Astrocyte of the spinal cord (primary cell): ENCODE measurements at regions not wholly inside any gene's neighbourhood (a gene's known extent, or its start where the extent isn't known, plus 50 kb on each side); places are given as distances from the start of the nearest gene placed in this dataset.

ENCODE experiments used
- DNase-seq: peaks from one replicate; pipeline ENCODE4 v3.0.0; 2011; ENCODE audit warnings: low read depth, low spot score
- H3K4me3 ChIP-seq: 2 replicates; pipeline ENCODE4 v1.5.1; 2011; ENCODE audit warnings: low read depth, mild to moderate bottlenecking, low read length, moderate library complexity
- CTCF ChIP-seq: IDR thresholded peaks from 2 replicates; pipeline ENCODE4 v1.5.1; 2012; ENCODE audit warnings: low read depth, mild to moderate bottlenecking, low read length, inconsistent platforms
- in situ Hi-C: cut with HindIII; loops from 2 replicates; pipeline ENCODE4 v1.10.0; 2017; ENCODE audit warnings: low sequenced_read_pairs

GRCh38 chr7:91656541-91657482 is 223.7 kb downstream of the MTERF1 start:
- DNase-seq = peak; percentile 25
- no peak for TF ChIP-seq CTCF
- H3K4me3 ChIP-seq = no peak overlapping the region
- in situ Hi-C loops = no loop called here

GRCh38 chr7:91657483-91658071 is 222.9 kb downstream of the MTERF1 start:
- in situ Hi-C loops = no loop called here
- no peak for TF ChIP-seq CTCF
- no peak overlapping the region for H3K4me3 ChIP-seq
- peak; percentile 59 for DNase-seq

GRCh38 chr7:91659096-91659495 is 221.4 kb downstream of the MTERF1 start:
- H3K4me3 ChIP-seq = no peak overlapping the region
- DNase-seq = no peak
- TF ChIP-seq CTCF = no peak
- in situ Hi-C loops = no loop called here

DNA sequence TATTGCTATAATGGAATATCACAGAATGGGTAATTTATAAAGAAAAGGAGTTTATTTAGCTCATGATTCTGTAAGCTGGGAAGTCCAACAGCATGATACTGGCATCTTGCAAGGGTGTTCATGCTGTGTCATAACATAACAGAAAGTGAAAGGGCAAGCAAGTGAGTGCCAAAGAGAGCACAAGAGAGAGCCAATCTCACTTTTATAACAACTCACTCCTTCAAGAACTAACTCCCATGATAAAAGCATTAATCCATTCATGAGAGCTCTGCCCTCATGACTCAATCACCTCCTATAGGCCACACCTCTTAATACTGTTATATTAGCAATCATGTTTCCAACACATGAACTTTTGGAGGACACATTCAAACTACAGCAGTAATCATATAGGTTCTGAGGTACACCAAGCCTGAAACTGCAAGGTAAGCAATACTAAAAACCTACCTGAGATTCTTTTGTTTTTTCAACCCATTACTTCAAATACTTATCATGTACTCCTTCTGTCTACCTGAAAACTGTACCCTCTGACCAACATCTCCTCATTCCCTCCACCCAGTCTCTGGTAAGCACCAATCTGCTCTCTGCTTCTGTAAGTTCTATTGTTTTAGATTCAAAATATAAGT is 219.7 kb downstream of the MTERF1 start:
- H3K4me3 ChIP-seq = no peak overlapping the region
- no peak for DNase-seq
- no peak for TF ChIP-seq CTCF
- in situ Hi-C loops = no loop called here

DNA sequence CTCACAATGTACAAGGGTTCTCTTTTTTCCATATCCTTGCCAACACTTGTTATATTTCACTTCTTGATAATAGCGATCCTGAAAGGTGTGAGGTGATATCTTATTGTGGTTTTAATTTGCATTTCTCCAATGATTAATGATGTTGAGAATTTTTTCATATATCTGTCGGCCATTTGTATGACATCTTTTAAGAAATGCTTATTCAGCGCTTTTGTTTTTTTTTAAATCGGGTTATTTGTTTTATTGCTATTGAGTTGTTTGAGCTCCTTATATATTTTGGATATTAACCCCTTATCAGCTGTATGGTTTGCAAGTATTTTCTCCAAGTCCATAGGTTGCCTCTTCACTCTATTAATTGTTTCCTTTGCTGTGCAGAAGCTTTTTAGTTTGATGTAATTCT is 218.8 kb downstream of the MTERF1 start:
- no peak for DNase-seq
- in situ Hi-C loops = no loop called here
- no peak for TF ChIP-seq CTCF
- H3K4me3 ChIP-seq = no peak overlapping the region

- H3K4me3 ChIP-seq = no peak overlapping the region
- DNase-seq = no peak
- no peak for TF ChIP-seq CTCF
- in situ Hi-C loops = no loop called here
Measured at GRCh38 chr7:91668217-91668616, 212.3 kb downstream of the MTERF1 start.
